KOPT-K1 (cell line): ENCODE measurements at regions not wholly inside any gene's neighbourhood (a gene's known extent, or its start where the extent isn't known, plus 50 kb on each side); places are given as distances from the start of the nearest gene placed in this dataset.
"Not testable (repeated sequence)": the region's sequence is repeated elsewhere in the genome, so short reads cannot be mapped to it uniquely, and the experiment has no call there.

Experiments used
- H3K27ac ChIP-seq: fragments of 200-600 bp; sonication (generic); 2 replicates; pipeline ENCODE4 v1.5.1; 2016; ENCODE audit warnings: antibody characterized with exemption, mild to moderate bottlenecking, low read depth, low read length; ENCODE audit not compliant: poor library complexity, severe bottlenecking
- H3K36me3 ChIP-seq: fragments of 200-600 bp; sonication (generic); 2 replicates; pipeline ENCODE4 v1.5.1; 2017; ENCODE audit warnings: antibody characterized with exemption, mild to moderate bottlenecking, low read length, moderate library complexity; ENCODE audit not compliant: insufficient read depth
- H3K9me3 ChIP-seq: fragments of 200-600 bp; sonication (generic); 2 replicates; pipeline ENCODE4 v1.5.1; 2017; ENCODE audit warnings: antibody characterized with exemption, low read length, mild to moderate bottlenecking; ENCODE audit not compliant: insufficient read depth, poor library complexity, severe bottlenecking

GRCh38 chr6:6823030-6823429 lies 234.5 kb downstream of the LY86 start:
- no peak overlapping the region for H3K27ac ChIP-seq
- H3K36me3 ChIP-seq: no peaks in the 10 kb centered on the region
- no peaks in the 10 kb centered on the region for H3K9me3 ChIP-seq

GRCh38 chr6:6823568-6824224 lies 235.2 kb downstream of the LY86 start:
- Histone ChIP-seq H3K9me3 (no peaks in the 10 kb centered on the region), H3K36me3 (no peaks in the 10 kb centered on the region)

DNA sequence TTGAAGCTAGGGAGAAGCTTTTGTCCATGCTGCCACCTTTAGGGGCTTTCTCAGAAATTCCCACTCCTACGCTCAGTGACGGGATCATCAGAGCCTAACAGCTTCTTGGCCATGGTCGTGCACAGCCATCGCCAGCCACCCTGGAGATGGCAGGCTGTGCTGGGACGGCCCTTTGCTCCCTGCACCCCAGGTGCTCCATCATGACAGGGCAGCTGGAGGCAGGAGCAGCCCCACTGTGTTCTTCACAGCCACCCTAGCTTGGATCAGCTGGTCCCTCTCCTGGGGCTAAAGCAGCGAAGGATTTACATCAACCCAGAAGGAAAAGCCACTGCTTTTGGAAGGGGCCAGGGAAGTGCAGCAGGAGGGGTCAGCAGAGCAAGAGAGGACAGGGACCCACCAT lies 235.9 kb downstream of the LY86 start:
- no peak overlapping the region for H3K27ac ChIP-seq
- H3K36me3 ChIP-seq: no peaks in the 10 kb centered on the region
- H3K9me3 ChIP-seq: no peaks in the 10 kb centered on the region

More at GRCh38 chr6:6823568-6824224, 235.2 kb downstream of the LY86 start:
- no peak overlapping the region for H3K27ac ChIP-seq

DNA sequence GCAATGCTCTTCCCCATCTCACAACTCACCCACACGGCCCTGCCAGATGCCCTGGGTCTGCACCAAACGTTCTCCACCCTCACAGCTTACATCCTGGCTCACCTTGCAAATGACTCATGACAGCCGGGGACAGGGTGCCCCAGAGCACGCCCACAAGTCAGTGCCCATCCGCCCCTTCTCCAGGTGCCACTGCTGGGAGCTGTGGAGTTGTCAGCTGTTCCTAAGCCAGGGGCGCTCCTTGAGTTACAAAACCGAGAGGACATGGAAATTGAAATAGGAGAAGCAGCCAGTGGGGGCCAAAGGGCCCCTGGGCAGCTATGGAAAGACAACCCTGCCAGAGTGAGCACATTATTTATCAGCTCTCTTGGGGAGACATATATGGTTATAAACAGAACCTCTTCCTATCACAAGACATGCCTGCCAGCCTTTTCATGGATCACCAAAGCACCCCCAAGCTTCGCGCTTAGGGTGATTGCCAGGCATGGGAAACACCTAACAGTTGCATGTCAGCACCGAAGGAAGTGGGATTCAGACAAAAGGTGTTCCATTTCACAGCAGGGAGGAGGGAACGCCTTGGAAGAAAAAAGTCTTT lies 236.8 kb downstream of the LY86 start:
- H3K36me3 ChIP-seq: no peaks in the 10 kb centered on the region
- no peak overlapping the region for H3K27ac ChIP-seq
- no peaks in the 10 kb centered on the region for H3K9me3 ChIP-seq

GRCh38 chr6:6826095-6826901 lies 237.8 kb downstream of the LY86 start:
- Histone ChIP-seq H3K36me3 (no peaks in the 10 kb centered on the region), H3K27ac (no peak overlapping the region), H3K9me3 (no peaks in the 10 kb centered on the region)

- no peak overlapping the region for H3K27ac ChIP-seq
- H3K36me3 ChIP-seq: no peaks in the 10 kb centered on the region
- no peaks in the 10 kb centered on the region for H3K9me3 ChIP-seq
Measured at GRCh38 chr6:6826961-6827360, 238.4 kb downstream of the LY86 start.

- Histone ChIP-seq H3K9me3 (no peaks in the 10 kb centered on the region), H3K27ac (no peak overlapping the region), H3K36me3 (no peaks in the 10 kb centered on the region)
Measured at GRCh38 chr6:6829872-6830685, 241.6 kb downstream of the LY86 start.

GRCh38 chr6:6830686-6831063 lies 242.2 kb downstream of the LY86 start:
- not testable (repeated sequence) for H3K27ac ChIP-seq, H3K9me3 ChIP-seq, H3K36me3 ChIP-seq

DNA sequence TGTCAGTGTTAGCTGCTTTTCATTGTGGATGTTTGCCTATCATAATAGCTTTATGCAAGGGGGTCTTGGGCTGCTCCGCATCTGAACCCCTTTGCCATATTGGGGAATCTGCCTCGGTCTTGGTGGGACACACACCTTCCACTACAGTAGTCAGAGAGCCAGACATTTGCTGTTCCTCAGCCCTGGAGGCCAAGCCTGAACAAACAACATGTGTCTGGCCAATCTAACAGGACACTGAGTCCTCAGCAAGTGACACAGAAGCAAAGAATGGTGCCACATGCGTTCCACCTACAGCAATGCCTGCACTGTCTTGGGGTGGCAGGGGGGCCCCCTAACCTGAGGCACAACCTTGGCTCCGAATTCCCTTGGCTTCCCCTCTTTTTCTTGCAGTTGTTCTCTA lies 243.9 kb downstream of the LY86 start:
- Histone ChIP-seq H3K27ac (no peak overlapping the region), H3K36me3 (no peaks in the 10 kb centered on the region), H3K9me3 (no peaks in the 10 kb centered on the region)

DNA sequence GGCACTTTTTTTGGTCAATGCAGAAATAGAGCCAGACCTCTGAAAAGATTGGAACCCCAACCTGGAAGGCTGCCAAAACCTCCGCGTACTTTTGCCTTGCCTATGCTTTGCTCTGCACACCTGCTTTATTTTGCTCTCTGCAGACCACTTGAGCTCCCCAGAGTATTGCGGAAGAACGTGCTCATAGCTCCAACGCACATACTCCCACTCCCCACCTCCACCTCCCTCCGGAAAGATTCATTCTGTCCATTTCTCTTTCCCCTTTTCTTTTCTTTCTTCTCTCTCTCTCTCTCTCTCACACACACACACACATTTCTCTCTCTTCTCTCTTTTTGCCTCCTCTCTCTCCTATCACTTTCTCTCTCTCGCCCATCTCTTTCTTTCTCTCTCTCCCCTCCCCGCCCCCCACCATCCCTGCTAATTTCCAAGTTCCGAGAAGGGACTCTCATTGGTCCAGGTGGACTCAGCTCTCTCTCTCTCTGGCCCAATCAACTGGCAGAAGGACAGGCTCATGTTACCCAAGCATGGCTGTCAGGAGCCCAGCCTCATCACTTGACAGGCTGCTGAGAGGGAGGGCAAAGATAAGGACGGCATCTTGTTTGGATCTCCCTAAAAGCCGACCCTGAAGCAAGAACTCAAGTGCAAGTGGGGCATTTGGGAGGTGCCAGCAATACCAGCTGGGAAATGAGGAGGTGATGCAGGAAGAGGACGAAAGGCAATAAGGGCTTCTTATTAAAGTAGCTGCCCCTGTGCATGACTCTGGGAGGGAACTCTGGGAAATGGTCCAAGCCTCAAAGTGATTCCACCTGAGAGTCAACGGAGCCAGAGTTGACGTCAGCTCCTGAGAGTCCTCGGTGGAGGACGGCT lies 246.1 kb downstream of the LY86 start:
- H3K36me3 ChIP-seq: no peaks in the 10 kb centered on the region
- no peaks in the 10 kb centered on the region for H3K9me3 ChIP-seq
- no peak overlapping the region for H3K27ac ChIP-seq

DNA sequence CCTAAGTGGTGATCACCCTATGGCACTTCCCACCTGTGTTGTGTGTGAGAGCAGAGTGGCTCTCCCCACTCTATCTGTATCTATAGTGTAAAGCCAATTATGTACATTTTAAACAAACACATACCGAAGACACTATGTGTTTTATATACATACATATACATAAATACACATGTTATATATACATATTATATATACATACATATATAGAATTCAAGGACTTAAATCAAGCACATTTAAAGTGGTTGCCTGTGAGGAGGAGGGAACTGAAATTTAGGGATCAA lies 246.6 kb downstream of the LY86 start:
- Histone ChIP-seq H3K9me3 (no peaks in the 10 kb centered on the region), H3K36me3 (no peaks in the 10 kb centered on the region), H3K27ac (no peak overlapping the region)

- Histone ChIP-seq H3K9me3 (no peaks in the 10 kb centered on the region), H3K36me3 (no peaks in the 10 kb centered on the region), H3K27ac (no peak overlapping the region)
Measured at GRCh38 chr6:6836609-6837406, 248.3 kb downstream of the LY86 start.

DNA sequence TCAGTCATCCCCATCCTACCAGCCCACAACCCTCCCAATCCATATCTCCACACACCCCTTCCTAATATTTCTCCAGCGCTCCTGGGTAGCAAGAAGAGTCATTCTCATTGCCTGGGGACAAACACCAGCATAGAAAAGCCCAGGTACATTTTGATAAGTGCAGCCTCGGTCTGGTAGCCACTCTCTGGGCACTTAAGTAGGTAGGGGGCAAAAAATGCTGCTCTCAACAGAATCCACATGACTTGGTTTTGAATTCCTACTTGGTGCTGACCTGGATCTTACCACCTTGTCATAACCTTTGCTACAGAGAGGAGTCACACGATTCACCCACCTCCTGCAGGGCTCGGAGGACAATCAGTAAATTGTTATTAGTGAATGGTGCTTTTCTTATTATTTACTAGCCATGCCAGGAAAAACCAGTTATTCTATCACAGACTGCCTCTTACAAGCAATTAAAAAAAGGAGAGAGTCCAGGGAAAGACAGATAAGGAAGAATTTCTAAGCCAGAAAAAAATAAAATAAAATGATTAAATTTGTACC lies 249.1 kb downstream of the LY86 start:
- H3K27ac ChIP-seq: no peak overlapping the region
- H3K9me3 ChIP-seq: no peaks in the 10 kb centered on the region
- no peaks in the 10 kb centered on the region for H3K36me3 ChIP-seq
